Urothelium cell line (cell line): ENCODE measurements at regions not wholly inside any gene's neighbourhood (a gene's known extent, or its start where the extent isn't known, plus 50 kb on each side); places are given as distances from the start of the nearest gene placed in this dataset.
"Not testable (repeated sequence)": the region's sequence is repeated elsewhere in the genome, so short reads cannot be mapped to it uniquely, and the experiment has no call there.

Source experiments
- DNase-seq: peaks from one replicate; pipeline ENCODE4 v3.0.0; 2011; ENCODE audit warnings: low spot score, mixed read lengths
- FAIRE-seq: peaks from 2 replicates; lab custom pipeline; 2011; peaks lifted over from hg19 to GRCh38; lab: Jason Lieb, UNC

DNA sequence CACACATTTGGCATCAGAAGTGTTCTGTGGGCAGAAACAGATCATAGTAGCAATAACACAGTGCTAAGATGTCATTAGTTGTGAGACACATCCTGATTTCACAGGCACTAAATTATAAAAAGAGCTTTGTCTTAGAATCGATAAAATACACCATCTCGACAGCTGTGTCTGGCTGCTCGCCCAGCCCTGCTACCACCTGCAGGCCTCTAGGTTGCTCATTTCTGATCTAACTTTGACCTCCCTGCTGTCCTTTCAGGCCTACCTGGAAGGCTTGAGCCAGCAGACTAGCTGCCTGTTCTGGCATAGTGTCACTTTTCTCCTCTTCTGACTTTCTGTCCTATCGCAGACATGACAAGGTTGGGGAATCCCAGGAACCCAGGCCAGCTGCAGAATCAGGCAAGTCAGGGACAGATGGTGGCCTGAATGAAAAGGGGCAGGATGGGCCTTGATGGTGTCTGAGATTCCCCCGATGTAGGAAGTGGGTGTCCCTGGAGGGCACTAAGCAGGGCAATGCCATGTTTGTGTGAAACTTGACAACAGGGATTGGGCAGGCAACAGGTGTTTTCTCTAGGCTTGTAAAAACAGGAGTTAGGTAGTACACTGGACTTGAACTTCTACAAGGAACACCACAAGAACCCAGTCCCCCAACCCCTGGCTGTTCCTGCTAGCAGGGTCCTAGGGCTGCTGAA is 66.6 kb upstream of the RHOU start:
- no peak for DNase-seq
- FAIRE-seq: no peak

DNA sequence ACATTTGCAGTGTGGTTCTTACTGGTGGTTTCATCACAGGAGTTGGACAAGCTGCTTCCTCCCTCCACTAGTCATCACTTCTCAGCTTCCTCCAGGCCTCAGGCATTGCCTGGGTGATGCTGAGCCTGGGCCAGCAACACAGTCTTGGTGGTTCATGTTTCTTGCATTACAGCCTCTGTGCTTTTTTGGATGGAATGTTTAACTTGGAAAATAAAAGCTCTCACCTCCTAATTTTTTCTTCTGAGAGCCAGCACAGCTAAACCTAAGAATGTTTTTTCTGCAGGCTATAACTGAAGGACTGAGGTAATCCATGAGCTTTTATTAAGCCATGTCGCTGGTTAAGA is 66.1 kb upstream of the RHOU start:
- FAIRE-seq: no peak
- DNase-seq: no peak

DNA sequence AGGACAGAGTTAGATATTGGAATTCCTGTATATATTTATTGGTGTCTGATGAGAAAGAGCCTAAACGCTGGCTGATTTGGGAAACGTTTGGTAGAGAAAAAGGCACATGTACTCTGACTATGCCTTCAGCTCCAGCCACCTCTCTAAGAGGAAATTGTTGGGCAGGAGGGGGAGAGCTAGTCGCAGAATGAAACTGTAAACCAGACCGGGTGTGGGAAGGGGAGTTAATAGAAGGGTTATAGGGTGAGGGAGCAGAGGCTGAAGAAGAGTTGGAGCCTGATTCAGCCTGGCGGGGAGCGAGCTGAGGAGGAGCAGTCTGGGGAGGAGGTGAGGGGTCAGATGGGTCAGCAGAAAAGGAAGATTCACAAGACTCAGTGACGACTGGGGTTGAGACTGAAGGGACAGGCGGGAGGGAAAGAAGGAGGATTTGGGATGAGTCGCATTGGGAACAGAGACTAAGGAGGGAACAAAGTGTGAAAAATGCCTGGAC is 54.2 kb upstream of the RHOU start:
- FAIRE-seq: not testable (repeated sequence)

DNA sequence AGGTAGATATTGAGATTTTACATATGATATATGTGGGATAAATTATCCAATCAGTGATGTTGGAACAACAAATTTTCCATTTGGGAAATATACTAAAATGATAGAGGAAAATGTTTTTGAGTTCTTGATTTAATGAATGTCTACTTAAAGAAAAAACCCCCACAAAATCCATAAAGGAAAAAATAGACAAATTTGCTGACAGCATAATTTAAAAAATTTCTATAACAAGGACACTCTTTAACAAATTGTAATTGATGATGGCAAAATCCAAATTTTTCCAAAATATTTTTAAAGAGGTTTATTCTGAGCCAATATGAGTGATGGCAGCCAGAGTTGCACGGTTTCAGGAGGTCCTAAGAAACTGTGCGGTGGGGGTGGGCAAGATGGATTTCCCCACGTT is 51.9 kb upstream of the RHOU start:
- FAIRE-seq: no peak
- no peak for DNase-seq

More for the DNA sequence above, 54.2 kb upstream of the RHOU start:
- DNase-seq: not testable (repeated sequence)

DNA sequence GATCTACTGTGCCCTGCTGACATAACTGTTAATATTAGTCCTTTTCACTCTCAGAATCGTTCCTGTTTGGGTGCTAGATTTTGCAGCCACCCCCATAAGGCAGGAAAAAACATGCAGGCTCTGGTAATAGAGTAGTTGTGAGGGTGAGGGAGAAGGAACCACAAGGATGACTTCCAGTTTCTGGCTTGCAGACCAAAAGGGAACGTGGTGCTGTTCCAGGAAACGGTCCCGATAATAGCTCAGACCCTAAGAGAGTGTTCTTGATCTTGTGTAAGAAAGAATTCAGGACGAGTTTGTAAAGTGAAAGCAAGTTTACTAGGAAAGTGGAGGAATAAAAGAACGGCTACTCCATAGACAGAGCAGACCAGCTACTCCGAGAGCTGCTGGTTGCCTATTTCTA is 50.7 kb upstream of the RHOU start:
- DNase-seq (no peak), FAIRE-seq (no peak)

DNA sequence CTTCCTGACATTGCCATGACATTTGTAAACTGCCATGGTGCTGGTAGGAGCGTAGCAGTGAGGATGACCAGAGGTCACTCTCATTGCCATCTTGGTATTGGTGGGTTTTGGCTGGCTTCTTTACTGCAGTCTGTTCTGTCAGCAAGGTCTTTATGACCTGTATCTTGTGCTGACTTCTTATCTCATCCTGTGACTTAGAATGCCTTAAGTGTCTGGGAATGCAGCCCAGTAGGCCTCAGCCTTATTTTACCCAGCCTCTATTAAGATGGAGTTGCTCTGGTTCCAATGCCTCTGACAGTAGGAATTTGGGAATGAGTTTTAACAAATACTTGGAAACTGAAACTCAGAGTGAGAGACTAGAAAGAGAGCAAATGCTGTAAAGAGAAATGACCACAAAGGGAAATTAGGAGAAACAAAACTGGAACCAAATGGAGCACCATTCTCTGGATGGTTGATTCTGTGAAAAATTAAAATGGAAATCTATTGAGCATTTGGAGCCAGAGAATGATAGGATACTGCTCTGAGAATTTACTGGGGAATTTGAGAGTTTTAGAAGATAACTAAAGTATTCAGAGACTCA is 50.1 kb upstream of the RHOU start:
- FAIRE-seq (no peak), DNase-seq (no peak)
